Osteoblast (primary cell): ENCODE measurements at regions not wholly inside any gene's neighbourhood (a gene's known extent, or its start where the extent isn't known, plus 50 kb on each side); places are given as distances from the start of the nearest gene placed in this dataset.
"Not testable (repeated sequence)": the region's sequence is repeated elsewhere in the genome, so short reads cannot be mapped to it uniquely, and the experiment has no call there.

Source experiments
- DNase-seq: peaks from one replicate; pipeline ENCODE4 v3.0.0; 2011; ENCODE audit warnings: low spot score, mixed read lengths; ENCODE audit not compliant: insufficient read length; ENCODE audit errors: missing footprints
- H2AFZ ChIP-seq: 2 replicates; pipeline ENCODE4 v1.6.0; 2011; ENCODE audit warnings: mild to moderate bottlenecking, low read length
- H3K27ac ChIP-seq: 2 replicates; pipeline ENCODE4 v1.5.1; 2011; ENCODE audit warnings: mild to moderate bottlenecking, low read depth, low read length, moderate library complexity
- H3K27me3 ChIP-seq: 2 replicates; pipeline ENCODE4 v1.6.0; 2012; ENCODE audit warnings: mild to moderate bottlenecking, control low read depth, inconsistent platforms, low read length, moderate library complexity; ENCODE audit not compliant: insufficient read depth
- H3K36me3 ChIP-seq: 2 replicates; pipeline ENCODE4 v1.5.1; 2011; ENCODE audit warnings: mild to moderate bottlenecking, low read length, control low read depth, moderate library complexity; ENCODE audit not compliant: insufficient read depth
- H3K4me1 ChIP-seq: 2 replicates; pipeline ENCODE4 v1.5.1; 2011; ENCODE audit warnings: mild to moderate bottlenecking, low read length, control low read depth, moderate library complexity; ENCODE audit not compliant: insufficient read depth
- H3K4me2 ChIP-seq: 2 replicates; pipeline ENCODE4 v1.6.0; 2011; ENCODE audit warnings: mild to moderate bottlenecking, low read length; ENCODE audit not compliant: insufficient read depth
- H3K4me3 ChIP-seq: fragments of 200-600 bp; sonication (generic); 3 replicates; pipeline ENCODE4 v1.5.1; 2012; ENCODE audit warnings: mild to moderate bottlenecking, low read length, inconsistent platforms; ENCODE audit not compliant: insufficient read depth
- H3K79me2 ChIP-seq: 2 replicates; pipeline ENCODE4 v1.6.0; 2012; ENCODE audit warnings: mild to moderate bottlenecking, low read length, control low read depth, inconsistent platforms; ENCODE audit not compliant: insufficient read depth
- H3K9me3 ChIP-seq: 2 replicates; pipeline ENCODE4 v1.5.1; 2011; ENCODE audit warnings: low read depth, low read length, control low read depth
- H4K20me1 ChIP-seq: 2 replicates; pipeline ENCODE4 v1.6.0; 2012; ENCODE audit warnings: mild to moderate bottlenecking, low read length, control low read depth; ENCODE audit not compliant: insufficient read depth
- CTCF ChIP-seq: IDR thresholded peaks from 2 replicates; pipeline ENCODE4 v1.5.1; 2011; ENCODE audit warnings: mild to moderate bottlenecking, low read depth, low read length, moderate library complexity; ENCODE audit errors: extremely low read depth

GRCh38 chr21:35470522-35470921 lies 421.4 kb upstream of the RUNX1 start:
- Histone ChIP-seq H3K79me2 (no peaks in the 10 kb centered on the region), H3K27ac (no peak overlapping the region), H3K4me3 (no peak overlapping the region), H3K36me3 (no peaks in the 10 kb centered on the region), H3K9me3 (no peaks in the 10 kb centered on the region), H3K27me3 (no peaks in the 10 kb centered on the region), H4K20me1 (no peaks in the 10 kb centered on the region), H3K4me1 (peaks cover 13% of the 10 kb centered on the region), H2AFZ (no peak overlapping the region), H3K4me2 (no peak overlapping the region)
- DNase-seq, result no peak
- no peak for TF ChIP-seq CTCF

- H2AFZ ChIP-seq, result no peak overlapping the region
- H3K79me2 ChIP-seq, result no peaks in the 10 kb centered on the region
- DNase-seq, result peak; percentile 37
- H3K9me3 ChIP-seq, result no peaks in the 10 kb centered on the region
- no peak overlapping the region for H3K4me2 ChIP-seq
- no peaks in the 10 kb centered on the region for H3K27me3 ChIP-seq
- H3K4me3 ChIP-seq, result no peak overlapping the region
- no peak for TF ChIP-seq CTCF
- no peak overlapping the region for H3K27ac ChIP-seq
- H4K20me1 ChIP-seq, result no peaks in the 10 kb centered on the region
- no peaks in the 10 kb centered on the region for H3K36me3 ChIP-seq
- peaks cover 7% of the 10 kb centered on the region for H3K4me1 ChIP-seq
Observed at GRCh38 chr21:35469498-35469897, 420.4 kb upstream of the RUNX1 start.

GRCh38 chr21:35468991-35469390 lies 419.9 kb upstream of the RUNX1 start:
- Histone ChIP-seq H3K27me3 (no peaks in the 10 kb centered on the region), H3K27ac (no peak overlapping the region), H3K4me2 (no peak overlapping the region), H3K4me3 (no peak overlapping the region), H3K36me3 (no peaks in the 10 kb centered on the region), H2AFZ (no peak overlapping the region), H3K4me1 (peaks cover 7% of the 10 kb centered on the region), H3K9me3 (no peaks in the 10 kb centered on the region), H3K79me2 (no peaks in the 10 kb centered on the region), H4K20me1 (no peaks in the 10 kb centered on the region)
- no peak for TF ChIP-seq CTCF
- no peak for DNase-seq

DNA sequence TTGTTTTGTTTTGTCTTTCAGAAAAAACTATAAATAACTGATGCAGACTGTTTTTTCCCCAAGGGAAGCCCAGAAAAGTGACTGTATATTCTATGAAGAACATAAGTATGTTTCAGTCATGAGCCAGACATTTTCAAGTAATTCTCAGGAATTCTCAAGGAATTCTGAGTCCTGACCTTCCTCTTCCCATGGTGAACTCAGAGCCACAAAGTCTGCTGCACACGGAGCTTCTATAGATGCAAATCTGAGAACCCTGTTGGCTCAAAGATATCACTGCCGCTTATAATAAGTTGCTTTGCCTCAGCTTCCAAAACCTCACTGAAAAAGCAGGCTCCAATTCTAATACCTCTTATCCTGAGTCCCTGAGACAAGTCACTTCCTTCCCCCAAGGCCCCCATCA lies 418.5 kb upstream of the RUNX1 start:
- Histone ChIP-seq H3K4me1 (peaks cover 7% of the 10 kb centered on the region), H4K20me1 (no peaks in the 10 kb centered on the region), H3K4me2 (no peak overlapping the region), H3K9me3 (no peaks in the 10 kb centered on the region), H3K4me3 (no peak overlapping the region), H3K79me2 (no peaks in the 10 kb centered on the region), H3K27me3 (no peaks in the 10 kb centered on the region), H3K27ac (peak overlapping the region; percentile 21), H3K36me3 (no peaks in the 10 kb centered on the region), H2AFZ (peak overlapping the region; percentile 49)
- DNase-seq, result no peak
- TF ChIP-seq CTCF, result no peak

- H4K20me1 ChIP-seq, H3K27me3 ChIP-seq, H3K79me2 ChIP-seq, H3K9me3 ChIP-seq, H3K4me2 ChIP-seq, H3K36me3 ChIP-seq, H3K4me3 ChIP-seq, H3K4me1 ChIP-seq, DNase-seq, H2AFZ ChIP-seq, H3K27ac ChIP-seq: not testable (repeated sequence)
Observed at GRCh38 chr21:35466681-35467080, 417.6 kb upstream of the RUNX1 start.
